Erythroblast (primary cell): ENCODE measurements at regions not wholly inside any gene's neighbourhood (a gene's known extent, or its start where the extent isn't known, plus 50 kb on each side); places are given as distances from the start of the nearest gene placed in this dataset.

Experiments used
- GATA1 ChIP-seq: IDR thresholded peaks from 2 replicates; pipeline ENCODE4 v1.6.1; 2011; ENCODE audit warnings: low read depth, mild to moderate bottlenecking, control low read depth, low read length, moderate library complexity
- POLR2A ChIP-seq: IDR thresholded peaks from 2 replicates; pipeline ENCODE4 v1.6.1; 2011; ENCODE audit warnings: mild to moderate bottlenecking, low read length

GRCh38 chr3:6287088-6287875, 573.6 kb upstream of the GRM7 start:
- no peak for TF ChIP-seq POLR2A
- TF ChIP-seq GATA1: no peak
